ENCODE measurements at regions not wholly inside any gene's neighbourhood (a gene's known extent, or its start where the extent isn't known, plus 50 kb on each side); places are given as distances from the start of the nearest gene placed in this dataset.

DNA sequence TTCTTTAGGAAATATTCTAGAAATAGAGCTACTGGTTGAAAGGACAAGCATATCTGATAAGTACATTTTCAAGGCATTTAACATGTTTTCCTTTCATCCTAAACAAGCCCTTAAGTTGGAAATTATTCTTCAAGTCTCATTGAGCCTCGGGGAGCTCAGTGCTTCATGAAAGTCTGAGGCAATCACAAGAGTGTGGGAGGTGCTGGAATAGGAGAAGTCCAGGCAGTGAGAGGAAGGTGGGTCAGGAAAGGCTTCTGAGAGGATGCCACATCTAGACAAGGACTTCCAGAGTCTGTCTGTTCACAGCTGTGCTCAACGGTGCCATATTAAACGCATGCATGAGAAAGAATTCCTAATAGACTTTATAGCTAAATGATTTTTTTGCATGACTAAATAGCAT, 69.8 kb downstream of the CD83 start (continued):
- TF ChIP-seq POLR2AphosphoS2 (IDR thresholded peaks at IDR 0.05; ENCODE audit: low read depth, low read length): no peak

DNA sequence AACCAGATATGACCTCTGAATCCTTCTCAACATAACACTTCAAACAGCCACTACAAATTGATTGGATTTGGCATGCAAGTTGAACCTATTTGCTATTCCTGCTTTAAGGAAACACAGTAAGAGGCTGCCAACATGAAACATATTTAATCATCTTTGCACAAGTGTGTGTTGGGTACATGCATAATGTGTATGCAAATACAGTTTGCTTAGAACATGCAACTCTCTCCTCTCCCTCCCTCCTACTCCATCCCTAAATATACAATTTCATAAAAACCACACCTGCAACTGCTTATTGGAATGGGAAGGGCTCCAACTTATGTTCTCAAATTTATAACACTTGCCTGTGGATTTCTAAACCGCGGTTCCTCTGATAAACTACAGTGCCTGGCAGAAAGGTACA, 71.5 kb downstream of the CD83 start:
- DNase-seq (ENCODE audit: low read depth, low spot score) (no peak), FAIRE-seq (no peak), ATAC-seq (no peak)
- no peaks in the 10 kb centered on the region for H3K79me2 ChIP-seq (ENCODE audit: control insufficient read depth, insufficient read depth, low read length)
- no peaks in the 10 kb centered on the region; a peak in 2 of 4 replicates for H3K27me3 ChIP-seq (replicated peaks in 1 of 2; ENCODE audit: control insufficient read depth in 2 of 2, insufficient read depth in 2 of 2, low read length in 1 of 2)
- H2AFZ ChIP-seq (ENCODE audit: control insufficient read depth, low read depth, low read length): no peak overlapping the region
- SMC1A ChIA-PET (ENCODE audit: uncharacterized antibody, unreplicated experiment): no interaction called here
- H3K9ac ChIP-seq (ENCODE audit: control insufficient read depth, insufficient read depth, low read length): no peak overlapping the region
- no peaks in the 10 kb centered on the region for H4K20me1 ChIP-seq (ENCODE audit: control insufficient read depth, insufficient read depth)
- CTCF ChIA-PET: no interaction called here
- TF ChIP-seq HDAC6 (IDR thresholded peaks at IDR 0.05; ENCODE audit: unreplicated experiment) (no peak), SMAD5 (IDR thresholded peaks at IDR 0.05; ENCODE audit: low read depth) (no peak), ZZZ3 (IDR thresholded peaks at IDR 0.05; ENCODE audit: control insufficient read depth, insufficient read length, low read depth) (no peak), BMI1 (IDR thresholded peaks at IDR 0.05; ENCODE audit: borderline replicate concordance) (no peak), BACH1 (IDR thresholded peaks at IDR 0.05; ENCODE audit: borderline replicate concordance) (no peak), IKZF1 (conservative IDR thresholded peaks at IDR 0.05) (no peak), EGR1 (IDR thresholded peaks at IDR 0.05; ENCODE audit: borderline replicate concordance in 1 of 2, low read depth in 2 of 2, low read length in 2 of 2) (no peak), WRNIP1 (IDR thresholded peaks at IDR 0.05; ENCODE audit: borderline replicate concordance, low read depth, low read length) (no peak), STAT1 (conservative IDR thresholded peaks at IDR 0.05) (no peak)
- H3K4me3 ChIP-seq: no peak overlapping the region
- POLR2A ChIA-PET: no interaction called here
- BruUV-seq (replicated peaks): no TSS peak
- no peak overlapping the region for H3K27ac ChIP-seq (ENCODE audit: control insufficient read depth, insufficient read depth)
- in situ Hi-C loops (cut with MboI) (no loop called here), intact Hi-C loops (cut with micrococcal nuclease; ENCODE audit: unreplicated experiment) (no loop called here)
- no peaks in the 10 kb centered on the region for H3K36me3 ChIP-seq (ENCODE audit: control insufficient read depth in 2 of 2, insufficient read depth in 2 of 2, low read length in 1 of 2)
- H3K4me2 ChIP-seq (ENCODE audit: control insufficient read depth, insufficient read depth): no peak overlapping the region
- no peaks in the 10 kb centered on the region for H3K4me1 ChIP-seq (ENCODE audit: control insufficient read depth, insufficient read depth, low read length)
- WGBS (ENCODE audit: insufficient coverage, insufficient replicate concordance, low lambda C conversion rate, missing lambda C conversion rate): 93% methylated on average over 2 of the region's 2 CpGs
- RAD21 ChIA-PET (ENCODE audit: unreplicated experiment): no interaction called here
- H3K9me3 ChIP-seq (replicated peaks; ENCODE audit: control insufficient read depth, insufficient read depth, low read length): no peaks in the 10 kb centered on the region

All from GM12878 (cell line).